DND-41 (cell line): ENCODE measurements at regions not wholly inside any gene's neighbourhood (a gene's known extent, or its start where the extent isn't known, plus 50 kb on each side); places are given as distances from the start of the nearest gene placed in this dataset.

Experiments used
- ATAC-seq: fragments of 200-7000 bp; cut with Tn5 transposase; 3 replicates; pipeline ENCODE4 v1.9.1; 2021; ENCODE audit warnings: low read depth; ENCODE audit not compliant: insufficient read depth
- DNase-seq: peaks from one replicate; pipeline ENCODE4 v3.0.0-alpha.2; 2020
- H2AFZ ChIP-seq: 2 replicates; pipeline ENCODE4 v1.6.0; 2012; ENCODE audit warnings: low read depth, low read length
- H3K27ac ChIP-seq: 2 replicates; pipeline ENCODE4 v1.5.1; 2012; ENCODE audit warnings: low read length, inconsistent platforms
- H3K27me3 ChIP-seq: fragments of 200-600 bp; sonication (generic); 2 replicates; pipeline ENCODE4 v1.6.0; 2012; ENCODE audit warnings: low read length, mild to moderate bottlenecking, inconsistent platforms; ENCODE audit not compliant: insufficient read depth, poor library complexity
- H3K36me3 ChIP-seq: 2 replicates; pipeline ENCODE4 v1.5.1; 2012; ENCODE audit warnings: low read length, inconsistent platforms; ENCODE audit not compliant: insufficient read depth
- H3K4me1 ChIP-seq: 2 replicates; pipeline ENCODE4 v1.5.1; 2012; ENCODE audit warnings: mild to moderate bottlenecking, low read length; ENCODE audit not compliant: insufficient read depth
- H3K4me2 ChIP-seq: 2 replicates; pipeline ENCODE4 v1.6.0; 2012; ENCODE audit warnings: mild to moderate bottlenecking, moderate library complexity, low read length, inconsistent platforms; ENCODE audit not compliant: insufficient read depth
- H3K4me3 ChIP-seq, 2 experiments: fragments of 200-600 bp in 1 of 2; shearing (Covaris generic) in 1 of 2; 2 replicates each; pipeline ENCODE4 v1.5.1; 2012 to 2016; ENCODE audit warnings: inconsistent platforms in 2 of 2, low read length in 2 of 2, mild to moderate bottlenecking in 2 of 2, low read depth in 1 of 2, moderate library complexity in 1 of 2
- H3K79me2 ChIP-seq: 2 replicates; pipeline ENCODE4 v1.6.0; 2012; ENCODE audit warnings: low read length, inconsistent platforms; ENCODE audit not compliant: insufficient read depth
- H3K9ac ChIP-seq: 2 replicates; pipeline ENCODE4 v1.6.0; 2012; ENCODE audit warnings: low read depth, mild to moderate bottlenecking, inconsistent platforms, low read length, moderate library complexity
- H3K9me3 ChIP-seq: 2 replicates; pipeline ENCODE4 v1.5.1; 2012; ENCODE audit warnings: low read length, moderate library complexity, mild to moderate bottlenecking, inconsistent platforms; ENCODE audit not compliant: insufficient read depth, severe bottlenecking
- H4K20me1 ChIP-seq: 2 replicates; pipeline ENCODE4 v1.6.0; 2012; ENCODE audit warnings: low read length; ENCODE audit not compliant: insufficient read depth
- EZH2 ChIP-seq: IDR thresholded peaks from 3 replicates; pipeline ENCODE4 v1.6.1; 2012; ENCODE audit warnings: borderline replicate concordance, low read depth, mild to moderate bottlenecking, moderate library complexity, low read length, inconsistent platforms; ENCODE audit not compliant: severe bottlenecking
- TF ChIP-seq, protein P1 (sequence below): IDR thresholded peaks from 2 replicates; pipeline ENCODE4 v1.5.1; 2012; ENCODE audit warnings: borderline replicate concordance, low read length, moderate library complexity, mild to moderate bottlenecking; ENCODE audit not compliant: poor library complexity, severe bottlenecking; ENCODE audit errors: extremely low read depth

DNA sequence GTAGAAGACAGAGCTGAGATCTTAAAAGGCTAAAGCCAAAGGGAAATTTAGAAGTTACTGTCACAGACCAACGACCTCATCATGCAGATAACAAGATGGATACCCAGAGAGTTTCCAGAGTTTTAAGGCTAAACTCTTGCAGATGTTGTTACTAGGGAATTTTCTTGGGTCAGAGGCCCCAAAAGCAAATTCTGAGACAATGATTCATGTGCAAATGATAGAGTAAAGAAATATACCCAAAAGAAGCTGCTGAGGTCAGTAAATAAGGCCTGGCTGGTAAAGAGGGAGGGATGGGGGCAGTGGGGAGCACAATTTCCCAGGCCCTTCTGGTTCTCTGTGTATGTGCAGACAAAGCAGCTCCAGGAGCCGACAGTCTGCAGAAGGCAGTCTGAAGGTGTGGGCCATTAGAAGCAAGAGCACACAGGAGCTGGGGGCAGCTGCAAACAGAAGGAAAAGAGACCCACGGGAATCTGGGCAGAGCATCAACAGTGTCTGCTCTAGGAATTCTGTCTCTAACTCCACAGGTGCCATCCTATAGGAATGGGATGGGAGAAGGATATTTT, 330.8 kb downstream of the TBC1D4 start:
- H3K36me3 ChIP-seq, result no peaks in the 10 kb centered on the region
- TF ChIP-seq EZH2, result no peak
- TF ChIP-seq, protein P1, sequence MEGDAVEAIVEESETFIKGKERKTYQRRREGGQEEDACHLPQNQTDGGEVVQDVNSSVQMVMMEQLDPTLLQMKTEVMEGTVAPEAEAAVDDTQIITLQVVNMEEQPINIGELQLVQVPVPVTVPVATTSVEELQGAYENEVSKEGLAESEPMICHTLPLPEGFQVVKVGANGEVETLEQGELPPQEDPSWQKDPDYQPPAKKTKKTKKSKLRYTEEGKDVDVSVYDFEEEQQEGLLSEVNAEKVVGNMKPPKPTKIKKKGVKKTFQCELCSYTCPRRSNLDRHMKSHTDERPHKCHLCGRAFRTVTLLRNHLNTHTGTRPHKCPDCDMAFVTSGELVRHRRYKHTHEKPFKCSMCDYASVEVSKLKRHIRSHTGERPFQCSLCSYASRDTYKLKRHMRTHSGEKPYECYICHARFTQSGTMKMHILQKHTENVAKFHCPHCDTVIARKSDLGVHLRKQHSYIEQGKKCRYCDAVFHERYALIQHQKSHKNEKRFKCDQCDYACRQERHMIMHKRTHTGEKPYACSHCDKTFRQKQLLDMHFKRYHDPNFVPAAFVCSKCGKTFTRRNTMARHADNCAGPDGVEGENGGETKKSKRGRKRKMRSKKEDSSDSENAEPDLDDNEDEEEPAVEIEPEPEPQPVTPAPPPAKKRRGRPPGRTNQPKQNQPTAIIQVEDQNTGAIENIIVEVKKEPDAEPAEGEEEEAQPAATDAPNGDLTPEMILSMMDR, result no peak

DNA sequence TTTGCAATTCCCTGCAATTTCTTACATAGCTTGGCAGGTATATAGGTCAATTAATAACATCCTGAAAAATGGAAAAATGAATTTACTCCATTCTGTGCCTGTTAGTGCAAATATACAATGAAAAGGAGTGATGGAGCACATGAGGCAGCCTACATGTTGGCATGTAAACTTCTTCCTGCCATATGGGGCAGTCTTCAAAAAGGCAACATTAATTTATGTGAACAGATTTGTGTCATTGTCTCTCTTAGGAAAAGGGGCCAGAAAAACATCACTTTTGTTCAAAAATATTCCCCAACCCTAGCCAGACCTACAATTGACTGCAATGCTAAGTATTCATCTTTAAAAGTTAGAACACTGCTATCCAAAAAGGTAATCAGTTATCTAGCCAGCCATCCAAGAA, 332.2 kb downstream of the TBC1D4 start:
- Histone ChIP-seq H4K20me1 (no peaks in the 10 kb centered on the region), H3K79me2 (no peaks in the 10 kb centered on the region), H3K4me3 (no peak overlapping the region), H3K9me3 (peaks cover 4% of the 10 kb centered on the region), H3K27ac (no peak overlapping the region), H3K9ac (no peak overlapping the region), H3K4me2 (no peak overlapping the region), H3K36me3 (no peaks in the 10 kb centered on the region), H3K4me1 (no peaks in the 10 kb centered on the region), H3K27me3 (no peaks in the 10 kb centered on the region), H2AFZ (no peak overlapping the region)
- no peak for ATAC-seq
- no peak for DNase-seq
- TF ChIP-seq, protein P1, result no peak
- TF ChIP-seq EZH2, result no peak

More for the DNA sequence above, 330.8 kb downstream of the TBC1D4 start:
- Histone ChIP-seq H3K4me1 (no peaks in the 10 kb centered on the region), H3K4me3 (no peak overlapping the region), H3K79me2 (no peaks in the 10 kb centered on the region), H4K20me1 (no peaks in the 10 kb centered on the region), H3K27me3 (no peaks in the 10 kb centered on the region), H3K4me2 (no peak overlapping the region), H2AFZ (no peak overlapping the region), H3K9ac (no peak overlapping the region), H3K9me3 (peaks cover 7% of the 10 kb centered on the region), H3K27ac (no peak overlapping the region)
- DNase-seq, result no peak
- ATAC-seq, result no peak

DNA sequence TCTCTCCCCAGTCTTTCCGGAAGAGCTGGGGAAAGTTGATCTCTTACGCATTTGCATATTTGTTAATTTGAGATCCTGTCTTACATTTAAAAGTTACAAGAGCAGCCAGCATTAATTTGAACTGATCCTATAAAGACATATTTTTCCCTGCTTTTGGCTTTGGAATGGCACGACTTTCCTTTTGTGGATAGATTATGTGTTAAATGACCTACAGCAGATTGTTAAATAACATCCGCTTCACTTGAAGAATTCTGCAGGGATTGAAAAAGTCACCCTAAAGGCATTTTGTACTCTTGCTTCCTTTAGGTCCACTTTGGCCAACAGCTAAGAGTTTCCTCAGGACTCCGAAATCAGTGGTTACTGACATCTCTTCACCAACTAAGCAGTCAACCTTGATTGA, 334.0 kb downstream of the TBC1D4 start:
- Histone ChIP-seq H3K79me2 (no peaks in the 10 kb centered on the region), H3K4me3 (no peak overlapping the region), H3K9me3 (peaks cover 4% of the 10 kb centered on the region), H3K4me2 (no peak overlapping the region), H4K20me1 (no peaks in the 10 kb centered on the region), H2AFZ (no peak overlapping the region), H3K9ac (no peak overlapping the region), H3K36me3 (no peaks in the 10 kb centered on the region), H3K27ac (no peak overlapping the region), H3K27me3 (no peaks in the 10 kb centered on the region), H3K4me1 (no peaks in the 10 kb centered on the region)
- no peak for DNase-seq
- TF ChIP-seq EZH2, result no peak
- TF ChIP-seq, protein P1, result no peak
- no peak for ATAC-seq
